DMS53 treated with DMSO at 0.1 percent for 48 hours (cell line): ENCODE measurements at regions not wholly inside any gene's neighbourhood (a gene's known extent, or its start where the extent isn't known, plus 50 kb on each side); places are given as distances from the start of the nearest gene placed in this dataset.

Experiments
- DNase-seq: peaks from one replicate; lab custom pipeline; 2025; ENCODE audit not compliant: unreplicated experiment; lab: John Stamatoyannopoulos, UW

DNA sequence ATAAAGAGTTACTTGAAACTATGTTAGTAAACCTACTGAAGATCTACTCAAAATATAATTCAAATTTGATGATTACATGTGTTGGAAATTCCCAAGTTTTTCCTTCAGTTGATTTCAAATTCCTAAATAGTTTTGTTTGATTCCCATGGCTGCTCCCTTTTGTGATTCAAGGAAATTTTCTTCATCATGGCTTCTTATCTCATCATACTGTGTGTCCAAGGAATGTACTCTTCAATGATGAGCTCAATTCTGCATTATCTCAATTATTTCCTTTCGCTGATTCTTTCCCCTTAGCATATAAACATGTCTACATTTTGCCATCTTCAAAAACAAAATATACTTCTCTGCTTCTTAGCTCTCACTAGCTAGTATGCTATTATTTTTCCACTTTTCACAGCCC, 460.4 kb upstream of the NAALADL2 start:
- DNase-seq = no peak

- DNase-seq = no peak
Observed at GRCh38 chr3:174403831-174404230, 455.3 kb upstream of the NAALADL2 start.

GRCh38 chr3:174408310-174408709, 450.8 kb upstream of the NAALADL2 start:
- no peak for DNase-seq

DNA sequence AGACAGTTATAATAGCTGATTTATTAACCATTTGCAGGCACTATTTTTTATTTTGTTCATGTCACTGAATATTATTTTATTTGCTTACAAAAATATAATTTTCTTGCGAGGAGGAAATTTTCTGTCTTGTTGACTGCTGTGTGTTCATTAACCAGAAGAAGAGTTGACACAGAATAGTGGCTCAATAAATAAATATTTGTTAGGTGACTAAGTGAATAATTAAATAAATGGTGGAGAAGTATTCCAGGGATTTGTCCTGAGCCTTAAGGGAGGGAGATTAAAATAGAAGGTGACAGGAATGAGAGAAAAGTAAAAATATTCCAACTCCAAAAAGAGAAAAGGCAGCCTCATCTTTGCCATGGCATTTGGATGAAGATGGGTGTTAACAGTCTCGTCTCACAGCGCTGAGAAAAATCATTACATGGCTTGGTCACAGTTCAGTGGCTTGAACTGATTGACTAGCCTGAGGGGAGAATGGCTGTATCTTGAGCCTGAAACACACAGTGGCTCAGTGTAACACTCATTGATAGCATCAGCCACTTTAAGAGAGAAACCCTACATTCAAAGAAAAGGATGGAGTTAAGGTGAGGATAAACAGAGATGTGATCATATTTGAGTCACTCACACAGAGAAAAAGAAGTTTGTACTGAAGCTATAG, 449.9 kb upstream of the NAALADL2 start:
- DNase-seq = no peak

DNA sequence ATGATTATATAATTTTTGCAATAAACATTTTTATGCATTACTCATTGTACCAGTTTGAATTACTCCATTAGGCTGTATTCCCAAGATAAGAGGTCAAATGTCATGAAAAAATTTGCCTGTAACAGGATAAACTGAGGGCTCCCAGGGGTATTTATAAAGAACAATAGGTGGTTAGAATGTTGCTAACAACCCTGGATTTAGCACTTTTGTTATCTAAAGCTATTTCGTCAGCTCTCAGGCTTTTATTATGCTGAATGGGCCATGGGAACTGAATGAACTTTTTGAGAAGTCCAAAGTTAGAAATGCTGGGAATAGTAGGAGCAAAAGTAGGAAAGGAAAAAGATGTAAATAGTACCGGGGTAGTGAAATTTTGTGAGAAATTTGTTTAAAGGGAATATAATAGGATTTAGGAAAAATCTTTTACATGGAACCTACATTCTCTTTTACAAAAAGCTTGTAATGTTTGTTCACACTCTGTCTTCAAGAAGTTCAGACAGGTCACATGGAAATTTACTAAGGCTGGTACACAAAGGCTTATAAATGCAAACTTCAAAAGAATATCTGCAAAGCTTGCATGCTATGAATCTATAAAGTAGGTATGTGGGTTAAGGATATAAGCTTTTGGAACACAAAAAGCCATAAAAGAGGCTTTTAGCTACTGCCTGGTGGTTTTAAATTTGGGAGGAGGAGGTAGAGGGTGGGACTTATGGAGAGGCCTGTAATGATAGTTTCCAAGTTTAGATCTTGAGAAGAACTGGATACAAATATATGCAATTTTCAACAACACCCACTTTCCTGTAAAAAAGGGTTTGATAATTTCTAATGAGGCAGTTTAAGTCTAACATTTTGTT, 445.8 kb upstream of the NAALADL2 start:
- DNase-seq = no peak

GRCh38 chr3:174414902-174415301, 444.2 kb upstream of the NAALADL2 start:
- no peak for DNase-seq

DNA sequence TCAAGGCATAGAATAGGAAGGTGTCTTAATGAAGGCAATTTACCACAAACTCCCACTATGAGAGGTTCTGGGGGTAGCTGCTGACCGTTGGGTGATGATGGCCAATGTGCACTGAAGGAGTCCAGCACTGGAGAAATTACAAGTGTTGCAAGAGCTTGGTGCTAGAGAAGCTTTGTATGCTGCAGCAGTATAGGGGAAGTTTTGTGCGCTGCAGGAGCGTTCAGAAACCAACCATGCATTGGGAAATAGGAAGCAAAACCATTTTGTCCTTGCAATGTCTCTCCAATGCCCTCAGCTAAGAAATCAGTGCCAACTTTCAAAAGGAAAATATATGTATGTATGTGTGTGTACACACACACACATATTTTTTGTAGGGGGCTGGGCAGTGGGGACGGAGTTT, 441.6 kb upstream of the NAALADL2 start:
- DNase-seq = no peak

DNA sequence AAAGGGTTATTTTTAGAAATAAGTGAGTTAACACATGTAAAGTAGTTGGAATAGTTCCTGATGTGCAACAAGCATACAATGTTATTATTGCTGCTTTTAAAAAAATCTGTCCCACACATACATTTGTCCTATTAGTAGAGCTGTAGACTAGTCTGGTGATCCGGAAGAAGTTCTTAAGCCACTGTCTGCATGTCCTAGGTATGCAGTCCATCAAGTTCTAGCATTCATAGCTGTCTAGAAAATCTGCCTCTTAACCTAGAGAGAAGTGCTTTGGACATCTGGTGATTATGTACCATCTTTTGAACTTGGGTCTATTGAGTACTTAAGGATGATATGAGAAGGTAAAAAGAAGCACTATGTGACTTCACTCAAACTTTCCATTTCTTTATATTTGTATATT, 439.9 kb upstream of the NAALADL2 start:
- no peak for DNase-seq

DNA sequence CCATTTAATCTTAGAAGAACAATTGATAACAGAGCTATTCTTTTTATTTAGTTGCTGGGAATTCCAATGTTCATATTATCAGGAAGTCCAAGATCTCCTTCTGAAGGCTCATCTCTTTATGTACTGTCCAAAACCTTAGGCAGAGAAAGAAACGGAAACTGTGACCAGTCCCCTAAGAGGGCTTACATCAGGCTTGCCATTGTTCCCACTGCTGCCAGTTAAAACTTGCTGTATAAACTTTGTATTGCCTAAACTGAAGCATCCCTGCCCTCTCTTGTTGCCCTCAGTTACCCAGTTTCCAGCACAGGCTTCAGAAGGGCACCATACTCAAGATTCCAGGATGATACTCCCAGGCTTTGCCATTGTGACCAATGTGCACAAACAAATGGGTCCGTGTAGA, 435.2 kb upstream of the NAALADL2 start:
- no peak for DNase-seq

DNA sequence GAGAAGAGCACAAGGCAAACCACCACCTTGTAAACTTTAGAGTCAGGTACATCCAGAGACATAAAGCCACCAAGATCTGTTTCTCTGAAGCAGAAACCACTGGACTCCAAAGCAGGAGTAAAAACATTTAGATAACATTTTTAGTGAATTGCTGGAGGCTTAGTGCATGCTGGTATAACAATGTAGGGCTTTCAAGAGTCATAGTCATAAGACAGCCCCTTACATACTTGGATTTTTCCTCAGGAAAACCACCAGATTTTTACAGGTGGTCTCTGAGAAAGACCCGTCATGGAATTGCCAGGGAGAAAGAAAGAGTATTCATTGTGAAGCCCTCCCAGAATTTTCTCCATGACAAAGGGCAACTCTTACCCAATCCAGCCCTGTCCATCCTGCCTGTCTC, 434.5 kb upstream of the NAALADL2 start:
- DNase-seq = no peak

- no peak for DNase-seq
Observed at GRCh38 chr3:174425422-174425821, 433.7 kb upstream of the NAALADL2 start.

DNA sequence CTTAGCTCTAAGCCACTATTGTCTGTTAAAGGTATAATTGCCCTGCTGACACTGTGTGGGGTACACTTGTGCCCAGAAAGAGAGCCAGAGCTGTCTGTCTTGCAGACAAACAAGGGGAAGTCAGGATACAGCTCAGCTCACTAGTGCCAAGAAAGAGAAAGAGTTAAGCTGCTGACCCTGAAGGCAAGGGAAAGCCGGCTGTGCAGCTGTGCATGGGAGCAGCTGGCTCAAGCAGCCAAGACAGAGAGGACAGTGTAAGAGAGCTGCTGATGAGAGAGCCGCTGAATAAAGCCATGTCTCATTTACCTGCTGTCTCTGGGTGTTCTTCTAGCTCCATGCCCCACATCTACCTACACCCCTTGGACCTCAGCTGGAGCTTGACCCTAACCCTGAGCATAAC, 428.1 kb upstream of the NAALADL2 start:
- no peak for DNase-seq

- no peak for DNase-seq
Observed at GRCh38 chr3:174431717-174432116, 427.4 kb upstream of the NAALADL2 start.

GRCh38 chr3:174436367-174436766, 422.8 kb upstream of the NAALADL2 start:
- DNase-seq = no peak

GRCh38 chr3:174438501-174439145, 420.5 kb upstream of the NAALADL2 start:
- no peak for DNase-seq

DNA sequence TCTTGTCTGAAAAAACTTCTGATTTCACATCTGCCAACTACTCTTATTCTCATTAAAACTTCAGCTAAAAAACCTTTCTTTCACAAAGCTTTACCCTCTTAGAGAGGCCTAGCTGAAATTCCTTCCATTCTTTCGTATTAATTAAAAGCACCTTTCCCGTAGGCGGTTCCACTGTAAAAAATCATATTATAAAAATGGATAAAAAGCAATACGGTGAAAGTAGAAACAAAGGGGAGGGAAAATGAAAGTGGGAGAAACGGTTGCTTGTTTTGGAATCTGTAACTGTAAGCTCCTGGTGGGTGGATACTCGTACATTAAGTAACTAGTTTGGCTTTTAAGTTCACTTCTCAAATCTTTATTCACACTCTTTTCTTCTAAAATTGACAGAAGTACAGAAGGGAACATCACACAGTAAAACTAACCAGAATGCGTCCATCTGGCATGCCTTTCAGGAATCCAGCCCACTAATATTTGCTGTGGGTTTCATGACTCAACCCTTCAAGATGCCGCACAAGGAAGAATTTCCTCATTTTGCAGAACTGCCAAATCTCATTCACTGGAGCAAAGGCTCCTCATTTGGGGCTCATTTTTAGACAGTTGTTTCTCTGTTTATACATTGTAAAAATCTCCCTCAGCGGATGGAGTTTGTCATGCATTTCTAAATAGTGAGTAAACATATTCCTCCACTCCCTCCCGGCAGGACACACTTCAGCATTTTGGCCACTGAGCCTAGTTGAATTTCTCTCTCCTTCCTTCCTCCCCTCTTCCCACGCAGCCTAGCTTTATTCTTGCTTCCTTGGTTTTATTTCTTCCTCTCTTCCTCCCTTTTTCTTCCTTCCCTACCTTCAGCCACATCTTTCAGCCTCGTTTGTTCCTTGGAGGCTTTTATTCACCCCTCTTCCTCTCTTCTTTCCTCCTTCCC, 419.5 kb upstream of the NAALADL2 start:
- no peak for DNase-seq

GRCh38 chr3:174440253-174440701, 418.9 kb upstream of the NAALADL2 start:
- peak; percentile 16 for DNase-seq

DNA sequence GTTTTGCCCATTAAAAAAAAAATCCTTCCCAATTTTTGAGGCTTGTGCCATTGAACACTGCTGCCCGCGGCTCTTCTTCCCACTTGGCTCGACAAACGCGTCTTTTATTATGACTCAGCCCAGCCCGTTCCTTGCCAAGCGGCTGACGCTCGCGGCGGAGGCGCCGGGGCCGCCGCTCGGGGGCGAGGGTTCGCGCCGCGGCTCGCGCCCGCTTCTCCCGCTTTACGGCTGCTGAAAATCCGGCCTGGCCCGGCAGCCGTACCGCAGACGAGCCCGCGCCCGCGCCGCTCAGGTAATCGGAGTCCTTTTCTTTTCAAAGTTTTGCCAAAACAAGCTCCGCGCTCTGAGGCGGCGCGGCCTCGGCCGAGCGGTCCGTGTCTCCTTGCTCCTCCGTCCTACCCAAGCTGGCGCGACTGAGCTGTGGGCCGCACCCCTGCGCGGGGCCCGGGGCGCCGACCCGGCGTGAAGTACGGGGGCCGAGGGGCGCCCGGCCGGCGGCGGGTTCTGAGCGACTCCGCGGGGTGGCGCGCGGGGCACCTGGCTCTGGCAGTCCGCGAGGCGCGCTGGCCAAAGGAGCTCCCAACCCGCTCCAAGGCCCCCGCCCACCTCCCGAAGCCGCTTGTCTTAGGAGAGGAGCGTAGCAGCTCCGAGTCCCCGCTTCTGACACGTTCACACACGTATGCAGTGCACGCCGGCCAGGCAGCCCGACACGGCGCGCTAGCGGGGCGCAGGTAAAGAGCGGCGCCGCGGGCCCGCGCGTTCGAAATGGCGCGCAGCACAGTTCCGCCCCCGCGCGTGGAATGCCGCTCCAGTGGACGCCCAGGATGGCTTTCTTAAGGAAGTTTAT, 418.2 kb upstream of the NAALADL2 start:
- DNase-seq = peak; percentile 46

GRCh38 chr3:174441588-174442301, 417.4 kb upstream of the NAALADL2 start:
- no peak for DNase-seq
